Neural crest cell (in vitro differentiated cells): ENCODE measurements at regions not wholly inside any gene's neighbourhood (a gene's known extent, or its start where the extent isn't known, plus 50 kb on each side); places are given as distances from the start of the nearest gene placed in this dataset.
A peak's percentile ranks its signal among the peaks of the same experiment; 100 is the strongest.

ENCODE experiments used
- DNase-seq: peaks from one replicate; pipeline ENCODE4 v3.0.0; 2021; ENCODE audit warnings: low read depth, mixed read lengths, low spot score
- H3K27ac Mint-ChIP-seq: one replicate; pipeline ENCODE4 v1.8.0; 2021; ENCODE audit warnings: mild to moderate bottlenecking, mixed read lengths; ENCODE audit not compliant: unreplicated experiment
- H3K27me3 Mint-ChIP-seq: 2 replicates; pipeline ENCODE4 v1.8.0; 2021; ENCODE audit warnings: low read depth, mild to moderate bottlenecking, mixed read lengths
- H3K36me3 Mint-ChIP-seq: 2 replicates; pipeline ENCODE4 v1.8.0; 2021; ENCODE audit warnings: low read depth, mild to moderate bottlenecking, mixed read lengths
- H3K4me1 Mint-ChIP-seq: 2 replicates; pipeline ENCODE4 v1.8.0; 2021; ENCODE audit warnings: mixed read lengths
- H3K4me3 Mint-ChIP-seq: one replicate; pipeline ENCODE4 v1.8.0; 2021; ENCODE audit warnings: mild to moderate bottlenecking, mixed read lengths
- H3K9me3 Mint-ChIP-seq: 2 replicates; pipeline ENCODE4 v1.8.0; 2021; ENCODE audit warnings: mixed read lengths
- TF ChIP-seq, protein P1 (sequence below): fragments of 200-600 bp; sonication (generic); conservative IDR thresholded peaks from 2 replicates; pipeline ENCODE4 v1.5.0; 2021; ENCODE audit warnings: antibody characterized with exemption, mild to moderate bottlenecking

DNA sequence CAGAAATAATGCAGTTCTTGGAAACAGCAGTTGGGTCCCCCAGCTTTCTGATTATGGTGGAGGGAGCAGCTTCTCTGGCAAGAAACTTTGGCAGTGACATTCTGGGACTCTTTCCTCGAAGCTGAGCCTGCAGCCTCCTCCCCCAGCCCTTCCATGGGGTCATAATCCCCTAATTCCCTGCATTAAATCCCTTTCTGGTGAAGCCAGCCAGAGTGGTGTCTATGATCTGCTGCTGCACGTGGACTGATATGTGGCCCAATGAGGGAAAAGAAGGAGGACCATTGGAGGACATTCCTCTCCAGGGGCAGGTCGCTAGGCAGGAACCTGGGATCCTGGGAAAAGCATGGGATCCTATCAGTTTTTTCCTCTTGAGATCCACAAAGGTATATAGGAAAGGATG is 470.5 kb downstream of the RPS24 start:
- H3K4me1 Mint-ChIP-seq: peaks cover 34% of the 10 kb centered on the region
- H3K36me3 Mint-ChIP-seq: no peaks in the 10 kb centered on the region

DNA sequence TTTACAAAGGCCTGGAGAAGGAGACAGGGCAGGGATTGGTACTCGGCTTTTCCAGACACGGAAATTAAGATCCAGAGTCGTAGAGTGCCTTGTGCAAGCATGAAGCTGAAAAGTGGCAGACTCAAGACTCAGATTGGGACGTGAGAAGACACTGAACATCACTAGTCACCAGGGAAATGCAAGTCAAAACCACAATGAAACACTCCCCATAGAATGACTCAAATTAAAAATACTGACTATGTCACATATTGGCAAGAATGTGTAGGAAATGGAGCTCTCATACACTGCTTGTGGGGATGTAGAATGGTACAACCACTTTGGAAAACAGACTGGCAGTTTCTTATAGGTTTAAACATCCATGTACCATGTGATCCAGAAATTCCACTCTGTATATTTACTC is 472.0 kb downstream of the RPS24 start:
- no peaks in the 10 kb centered on the region for H3K36me3 Mint-ChIP-seq
- TF ChIP-seq, protein P1, sequence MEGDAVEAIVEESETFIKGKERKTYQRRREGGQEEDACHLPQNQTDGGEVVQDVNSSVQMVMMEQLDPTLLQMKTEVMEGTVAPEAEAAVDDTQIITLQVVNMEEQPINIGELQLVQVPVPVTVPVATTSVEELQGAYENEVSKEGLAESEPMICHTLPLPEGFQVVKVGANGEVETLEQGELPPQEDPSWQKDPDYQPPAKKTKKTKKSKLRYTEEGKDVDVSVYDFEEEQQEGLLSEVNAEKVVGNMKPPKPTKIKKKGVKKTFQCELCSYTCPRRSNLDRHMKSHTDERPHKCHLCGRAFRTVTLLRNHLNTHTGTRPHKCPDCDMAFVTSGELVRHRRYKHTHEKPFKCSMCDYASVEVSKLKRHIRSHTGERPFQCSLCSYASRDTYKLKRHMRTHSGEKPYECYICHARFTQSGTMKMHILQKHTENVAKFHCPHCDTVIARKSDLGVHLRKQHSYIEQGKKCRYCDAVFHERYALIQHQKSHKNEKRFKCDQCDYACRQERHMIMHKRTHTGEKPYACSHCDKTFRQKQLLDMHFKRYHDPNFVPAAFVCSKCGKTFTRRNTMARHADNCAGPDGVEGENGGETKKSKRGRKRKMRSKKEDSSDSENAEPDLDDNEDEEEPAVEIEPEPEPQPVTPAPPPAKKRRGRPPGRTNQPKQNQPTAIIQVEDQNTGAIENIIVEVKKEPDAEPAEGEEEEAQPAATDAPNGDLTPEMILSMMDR: no peak
- H3K27ac Mint-ChIP-seq: no peak overlapping the region
- H3K4me3 Mint-ChIP-seq: no peak overlapping the region
- DNase-seq: no peak
- no peaks in the 10 kb centered on the region for H3K9me3 Mint-ChIP-seq
- H3K4me1 Mint-ChIP-seq: peaks cover 48% of the 10 kb centered on the region
- no peaks in the 10 kb centered on the region for H3K27me3 Mint-ChIP-seq

More for the DNA sequence above, 470.5 kb downstream of the RPS24 start:
- no peaks in the 10 kb centered on the region for H3K27me3 Mint-ChIP-seq
- no peak overlapping the region for H3K27ac Mint-ChIP-seq
- TF ChIP-seq, protein P1: no peak
- H3K4me3 Mint-ChIP-seq: no peak overlapping the region
- DNase-seq: no peak
- no peaks in the 10 kb centered on the region for H3K9me3 Mint-ChIP-seq

DNA sequence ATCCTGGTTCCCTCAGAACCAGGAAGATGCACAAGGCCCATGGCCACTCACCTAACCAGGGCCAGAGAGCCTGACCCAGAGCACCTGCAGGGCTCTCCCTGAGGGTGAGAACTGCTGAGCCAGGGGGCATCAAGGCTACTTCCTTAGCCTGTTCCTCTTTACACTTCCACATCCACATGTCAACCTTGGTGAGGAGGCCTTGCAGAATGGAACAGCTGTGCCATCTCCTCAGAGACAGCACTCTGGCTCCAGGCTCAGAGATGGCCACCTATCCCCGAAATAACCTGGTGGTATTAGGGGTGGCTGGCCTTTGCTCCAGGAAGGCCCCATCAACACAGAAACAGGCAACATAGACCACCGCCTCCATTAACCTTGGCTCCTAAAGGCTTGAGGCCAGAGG is 473.0 kb downstream of the RPS24 start:
- H3K4me1 Mint-ChIP-seq: peaks cover 57% of the 10 kb centered on the region
- no peaks in the 10 kb centered on the region for H3K36me3 Mint-ChIP-seq
- H3K4me3 Mint-ChIP-seq: no peak overlapping the region
- TF ChIP-seq, protein P1: no peak
- H3K27ac Mint-ChIP-seq: no peak overlapping the region
- no peak for DNase-seq
- H3K27me3 Mint-ChIP-seq: no peaks in the 10 kb centered on the region
- no peaks in the 10 kb centered on the region for H3K9me3 Mint-ChIP-seq

DNA sequence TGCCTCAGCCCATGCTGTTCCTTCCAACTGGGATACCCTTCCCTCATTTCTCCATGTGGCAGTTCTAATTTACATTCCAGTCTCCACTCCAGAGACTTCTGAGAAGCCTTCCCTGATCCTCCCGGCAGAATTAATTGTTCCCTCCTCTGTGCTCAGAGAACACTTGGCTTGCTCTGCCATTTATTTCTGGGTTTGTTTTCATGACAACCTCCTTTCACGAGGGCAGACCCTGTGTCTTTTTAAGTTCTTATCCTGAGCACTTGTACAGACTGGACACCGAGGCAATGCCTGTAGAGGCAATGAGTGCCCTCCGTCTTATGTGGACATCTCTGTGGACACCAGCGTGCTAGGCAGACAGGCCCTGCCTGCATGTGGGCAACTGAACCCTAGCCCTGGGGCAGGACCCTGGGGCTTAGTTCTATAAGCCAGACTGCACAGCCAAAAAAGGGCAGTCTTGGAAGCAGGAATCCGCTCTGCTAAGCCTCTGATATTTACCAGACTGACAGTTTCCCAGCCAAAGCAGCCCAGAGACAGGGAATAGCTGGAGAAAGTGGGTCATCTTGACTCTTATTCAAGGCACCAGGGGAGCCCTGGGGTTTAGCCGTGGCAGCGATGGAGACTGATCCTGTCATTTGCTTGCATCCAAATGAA is 474.0 kb downstream of the RPS24 start:
- Mint-ChIP-seq H3K4me1 (peaks cover 51% of the 10 kb centered on the region), H3K27me3 (no peaks in the 10 kb centered on the region), H3K9me3 (no peaks in the 10 kb centered on the region), H3K4me3 (no peak overlapping the region), H3K27ac (no peak overlapping the region), H3K36me3 (no peaks in the 10 kb centered on the region)
- TF ChIP-seq, protein P1: no peak
- DNase-seq: no peak

DNA sequence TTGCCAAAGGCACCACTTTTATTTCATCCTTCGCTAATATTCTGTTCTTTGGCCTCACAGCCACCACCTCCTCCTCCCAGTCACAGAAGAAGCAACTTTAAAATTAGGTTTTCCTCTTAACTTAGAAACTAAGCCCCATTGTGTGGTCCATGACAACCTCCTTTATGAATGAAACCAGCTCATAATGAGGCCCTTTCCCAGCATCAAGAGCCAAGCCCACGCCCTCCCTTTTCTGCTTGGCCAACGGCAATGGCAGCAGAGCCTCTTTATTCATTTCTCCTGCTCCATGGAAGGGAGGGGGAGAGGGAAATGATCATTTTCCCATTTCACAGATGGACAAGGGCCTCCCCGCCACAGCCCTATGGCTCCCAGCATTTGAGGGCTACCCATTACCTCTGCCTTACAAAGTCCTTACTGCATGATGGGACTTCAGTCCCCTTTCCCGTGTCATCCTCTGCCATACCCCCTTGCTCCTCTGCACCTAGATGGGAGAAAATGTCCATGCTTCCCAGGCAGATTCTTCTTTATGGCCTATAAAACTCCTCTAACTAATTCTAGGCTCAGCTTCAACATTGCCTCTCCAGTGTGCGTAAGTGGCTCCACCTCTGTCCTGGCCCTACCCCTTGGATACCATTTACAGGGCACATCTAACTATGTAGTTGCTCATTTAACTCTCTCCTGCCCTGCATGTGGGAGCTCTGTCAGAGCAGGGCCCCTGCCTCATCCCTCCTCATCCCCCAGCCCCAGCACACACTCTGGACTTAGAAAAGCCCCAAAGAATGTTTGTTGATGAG is 475.5 kb downstream of the RPS24 start:
- Mint-ChIP-seq H3K4me1 (peaks cover 46% of the 10 kb centered on the region), H3K27ac (no peak overlapping the region), H3K27me3 (no peaks in the 10 kb centered on the region), H3K9me3 (no peaks in the 10 kb centered on the region), H3K36me3 (no peaks in the 10 kb centered on the region), H3K4me3 (peak overlapping the region; percentile 13)
- DNase-seq: no peak
- TF ChIP-seq, protein P1: no peak
